ENCODE measurements at regions not wholly inside any gene's neighbourhood (a gene's known extent, or its start where the extent isn't known, plus 50 kb on each side); places are given as distances from the start of the nearest gene placed in this dataset.

DNA sequence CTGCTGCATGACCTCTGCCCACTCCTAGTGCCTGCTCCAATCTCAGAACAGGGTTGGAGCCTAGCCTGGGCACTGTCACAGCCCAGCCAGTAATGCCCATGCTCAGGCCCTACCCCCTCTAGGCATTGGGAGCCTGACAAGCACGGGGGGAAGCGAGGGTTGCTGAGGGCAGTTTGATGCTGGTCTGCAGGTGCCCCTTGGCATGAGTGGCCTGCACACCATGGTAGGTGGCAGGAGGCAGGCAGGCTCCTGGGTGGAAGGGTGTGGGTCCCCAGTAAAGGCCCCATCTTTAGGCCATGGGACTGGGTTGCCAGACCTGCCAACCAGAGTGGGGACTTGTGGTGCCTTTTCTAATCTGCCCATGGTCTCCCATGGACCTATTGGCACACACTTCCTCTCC is 72.1 kb upstream of the DCAF12L2 start:
- Histone ChIP-seq H3K36me3 (ENCODE audit: control insufficient read depth, insufficient read depth, low read length) (no peaks in the 10 kb centered on the region), H3K4me3 (ENCODE audit: low read depth, low read length) (no peak overlapping the region), H3K27me3 (ENCODE audit: control insufficient read depth, insufficient read depth, low read length) (no peaks in the 10 kb centered on the region)
- ChIA-PET CTCF (no interaction called here), POLR2A (no interaction called here)
- TF ChIP-seq, protein P1, sequence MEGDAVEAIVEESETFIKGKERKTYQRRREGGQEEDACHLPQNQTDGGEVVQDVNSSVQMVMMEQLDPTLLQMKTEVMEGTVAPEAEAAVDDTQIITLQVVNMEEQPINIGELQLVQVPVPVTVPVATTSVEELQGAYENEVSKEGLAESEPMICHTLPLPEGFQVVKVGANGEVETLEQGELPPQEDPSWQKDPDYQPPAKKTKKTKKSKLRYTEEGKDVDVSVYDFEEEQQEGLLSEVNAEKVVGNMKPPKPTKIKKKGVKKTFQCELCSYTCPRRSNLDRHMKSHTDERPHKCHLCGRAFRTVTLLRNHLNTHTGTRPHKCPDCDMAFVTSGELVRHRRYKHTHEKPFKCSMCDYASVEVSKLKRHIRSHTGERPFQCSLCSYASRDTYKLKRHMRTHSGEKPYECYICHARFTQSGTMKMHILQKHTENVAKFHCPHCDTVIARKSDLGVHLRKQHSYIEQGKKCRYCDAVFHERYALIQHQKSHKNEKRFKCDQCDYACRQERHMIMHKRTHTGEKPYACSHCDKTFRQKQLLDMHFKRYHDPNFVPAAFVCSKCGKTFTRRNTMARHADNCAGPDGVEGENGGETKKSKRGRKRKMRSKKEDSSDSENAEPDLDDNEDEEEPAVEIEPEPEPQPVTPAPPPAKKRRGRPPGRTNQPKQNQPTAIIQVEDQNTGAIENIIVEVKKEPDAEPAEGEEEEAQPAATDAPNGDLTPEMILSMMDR (IDR thresholded peaks at IDR 0.05; ENCODE audit: insufficient read depth, low read depth, low read length): no peak
- DNase-seq (ENCODE audit: low read depth): no peak

DNA sequence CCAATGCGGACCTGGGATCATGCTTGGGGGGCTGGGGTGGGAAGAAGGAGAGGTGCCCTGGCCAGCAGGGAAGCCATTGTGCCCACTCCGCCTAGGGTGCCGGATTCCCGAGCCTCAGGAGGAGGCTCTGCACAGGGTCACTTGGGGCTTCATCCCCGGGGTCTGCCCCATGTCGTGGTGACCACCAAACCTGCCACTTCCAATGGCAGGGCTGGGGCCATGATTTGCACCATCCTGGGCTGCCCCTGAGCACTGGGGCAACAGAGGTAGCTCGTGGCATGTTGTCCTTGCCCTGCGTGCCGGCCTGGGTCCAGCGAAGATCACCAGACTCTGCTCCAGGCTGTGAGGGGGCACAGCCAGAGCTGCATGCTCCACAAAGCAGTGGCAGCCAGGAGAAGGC is 71.4 kb upstream of the DCAF12L2 start:
- Histone ChIP-seq H3K4me3 (ENCODE audit: low read depth, low read length) (no peak overlapping the region), H3K36me3 (ENCODE audit: control insufficient read depth, insufficient read depth, low read length) (no peaks in the 10 kb centered on the region), H3K27me3 (ENCODE audit: control insufficient read depth, insufficient read depth, low read length) (no peaks in the 10 kb centered on the region)
- no peak for DNase-seq (ENCODE audit: low read depth)
- POLR2A ChIA-PET: no interaction called here
- TF ChIP-seq, protein P1 (IDR thresholded peaks at IDR 0.05; ENCODE audit: insufficient read depth, low read depth, low read length): no peak
- CTCF ChIA-PET: no interaction called here

Measured in BJ (cell line).